CD14-positive monocyte (primary cell): ENCODE measurements at regions not wholly inside any gene's neighbourhood (a gene's known extent, or its start where the extent isn't known, plus 50 kb on each side); places are given as distances from the start of the nearest gene placed in this dataset.

Experiments used
- DNase-seq, 3 donors: peaks; one replicate each; pipeline ENCODE4 v3.0.0-alpha.2; 2011 to 2022
- H2AFZ ChIP-seq: 2 replicates; pipeline ENCODE4 v1.6.0; 2012; ENCODE audit warnings: mild to moderate bottlenecking, low read depth, low read length, inconsistent platforms; ENCODE audit not compliant: insufficient read depth, poor library complexity, severe bottlenecking
- H3K27ac ChIP-seq, 2 donors: 1 replicate in 1 of 2; 2 replicates in 1 of 2; pipeline ENCODE4 v1.5.1; 2012 to 2013; ENCODE audit warnings: low read length in 2 of 2, control low read depth in 1 of 2, inconsistent platforms in 1 of 2, low read depth in 1 of 2, mild to moderate bottlenecking in 1 of 2
- H3K27me3 ChIP-seq, 2 donors: one replicate each; pipeline versions ENCODE4 v1.6.0 to v1.6.1; 2011 to 2013; ENCODE audit warnings: low read length in 2 of 2; ENCODE audit not compliant: control insufficient read depth in 2 of 2, insufficient read depth in 2 of 2
- H3K36me3 ChIP-seq, 2 donors: replicated peaks in 1 of 2; 1 replicate in 1 of 2; 2 replicates in 1 of 2; pipeline versions ENCODE4 v1.5.1 to v1.6.1; 2012 to 2013; ENCODE audit warnings: low read length in 2 of 2, control low read depth in 1 of 2, inconsistent platforms in 1 of 2, mild to moderate bottlenecking in 1 of 2; ENCODE audit not compliant: insufficient read depth in 2 of 2, control insufficient read depth in 1 of 2
- H3K4me1 ChIP-seq, 2 donors: 1 replicate in 1 of 2; 2 replicates in 1 of 2; pipeline versions ENCODE4 v1.5.1 to v1.6.1; 2012 to 2013; ENCODE audit warnings: low read length in 2 of 2, control low read depth in 1 of 2, inconsistent platforms in 1 of 2, mild to moderate bottlenecking in 1 of 2, moderate library complexity in 1 of 2; ENCODE audit not compliant: insufficient read depth in 2 of 2, control insufficient read depth in 1 of 2
- H3K4me2 ChIP-seq: replicated peaks from 2 replicates; pipeline ENCODE3; 2012; ENCODE audit warnings: low read length, moderate library complexity, mild to moderate bottlenecking; ENCODE audit not compliant: poor library complexity, severe bottlenecking; ENCODE audit errors: extremely low read depth
- H3K4me3 ChIP-seq, 3 experiments: fragments of 200-600 bp in 1 of 3; sonication (generic) in 1 of 3; replicated peaks in 1 of 3; 1 replicate in 2 of 3; 2 replicates in 1 of 3; pipeline ENCODE4 v1.5.1; 2011 to 2013; ENCODE audit warnings: low read length in 3 of 3, mild to moderate bottlenecking in 3 of 3, control low read depth in 2 of 3, low read depth in 2 of 3, inconsistent platforms in 1 of 3, moderate library complexity in 1 of 3
- H3K79me2 ChIP-seq: 2 replicates; pipeline ENCODE4 v1.6.0; 2012; ENCODE audit warnings: mild to moderate bottlenecking, control low read depth, inconsistent platforms, low read length, moderate library complexity; ENCODE audit not compliant: insufficient read depth
- H3K9ac ChIP-seq: 2 replicates; pipeline ENCODE4 v1.6.0; 2017; ENCODE audit warnings: low read length, mild to moderate bottlenecking; ENCODE audit not compliant: insufficient read depth, poor library complexity, severe bottlenecking
- H3K9me3 ChIP-seq, 2 donors: replicated peaks in 1 of 2; 1 replicate in 1 of 2; 2 replicates in 1 of 2; pipeline versions ENCODE4 v1.5.1 to v1.6.1; 2012 to 2013; ENCODE audit warnings: low read length in 2 of 2, control low read depth in 1 of 2; ENCODE audit not compliant: control insufficient read depth in 1 of 2, insufficient read depth in 1 of 2
- H4K20me1 ChIP-seq: 2 replicates; pipeline ENCODE4 v1.6.0; 2012; ENCODE audit warnings: mild to moderate bottlenecking, low read length, control low read depth, moderate library complexity; ENCODE audit not compliant: insufficient read depth
- H3K27ac Mint-ChIP-seq, 7 donors: one replicate each; pipeline ENCODE4 v1.8.0; 2020; ENCODE audit warnings: mild to moderate bottlenecking in 7 of 7, mixed read lengths in 7 of 7, moderate library complexity in 6 of 7, inconsistent platforms in 2 of 7
- H3K27me3 Mint-ChIP-seq, 3 donors: one replicate each; pipeline ENCODE4 v1.8.0; 2021 to 2022; ENCODE audit warnings: low read depth in 3 of 3, mild to moderate bottlenecking in 3 of 3, mixed read lengths in 3 of 3, moderate library complexity in 3 of 3, inconsistent platforms in 1 of 3
- H3K36me3 Mint-ChIP-seq, 2 donors: one replicate each; pipeline ENCODE4 v1.8.0; 2020; ENCODE audit warnings: mixed read lengths in 2 of 2, inconsistent platforms in 1 of 2, mild to moderate bottlenecking in 1 of 2
- H3K4me1 Mint-ChIP-seq: one replicate; pipeline ENCODE4 v1.8.0; 2020; ENCODE audit warnings: mild to moderate bottlenecking, mixed read lengths
- H3K4me3 Mint-ChIP-seq, 2 donors: one replicate each; pipeline ENCODE4 v1.8.0; 2020; ENCODE audit warnings: mild to moderate bottlenecking in 2 of 2, mixed read lengths in 2 of 2, moderate library complexity in 1 of 2
- H3K9me3 Mint-ChIP-seq, 7 donors: one replicate each; pipeline ENCODE4 v1.8.0; 2020 to 2022; ENCODE audit warnings: mixed read lengths in 7 of 7, mild to moderate bottlenecking in 6 of 7, moderate library complexity in 6 of 7, inconsistent platforms in 2 of 7
- WGBS: methylation state at CpG from one replicate; pipeline ENCODE4 v1.1.5; 2013; ENCODE audit warnings: missing lambda C conversion rate; ENCODE audit not compliant: insufficient coverage; 5-methylcytosine and 5-hydroxymethylcytosine counted together
- intact Hi-C, 2 donors: fragments of 100-400 bp; cut with micrococcal nuclease; formaldehyde crosslinking; loops; one replicate each; pipeline versions ENCODE4 v1.15.0 to v1.15.1; 2023
- TF ChIP-seq, protein P1 (sequence below): fragments of 200-600 bp; IDR thresholded peaks from one replicate; pipeline ENCODE4 v1.8.0; 2022; ENCODE audit warnings: antibody characterized with exemption, mild to moderate bottlenecking

DNA sequence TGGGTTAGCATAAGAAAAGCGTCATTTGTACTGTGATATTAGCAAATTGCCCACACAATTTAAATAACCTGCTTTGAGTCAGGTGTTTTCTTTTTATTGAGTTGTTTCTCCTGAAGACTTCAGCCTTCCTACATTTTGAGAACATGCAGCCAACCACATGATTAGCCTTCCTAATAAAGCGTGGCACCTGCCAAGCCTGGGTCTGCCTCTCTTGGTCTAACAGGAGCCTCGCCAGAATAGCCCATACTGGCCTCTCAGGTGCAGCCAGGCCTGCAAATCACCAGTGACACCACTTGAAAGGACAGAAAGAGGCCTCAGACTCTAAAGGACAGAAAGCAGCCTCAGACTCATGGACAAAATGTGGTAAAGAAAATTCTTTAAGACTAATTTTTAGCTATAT lies 653.8 kb downstream of the BCL11A start:
- no peaks in the 10 kb centered on the region for H3K36me3 ChIP-seq
- H3K4me1 Mint-ChIP-seq: peaks cover 3% of the 10 kb centered on the region
- no peaks in the 10 kb centered on the region for H3K27me3 Mint-ChIP-seq
- H3K9me3 Mint-ChIP-seq: peaks cover 0 to 2% (median 0%) of the 10 kb centered on the region in 7 donors
- 90% methylated on average over 2 of the region's 3 CpGs for WGBS
- H3K4me2 ChIP-seq: no peak overlapping the region
- H3K9me3 ChIP-seq: no peaks in the 10 kb centered on the region
- no peak overlapping the region for H3K9ac ChIP-seq
- no peaks in the 10 kb centered on the region for H3K79me2 ChIP-seq
- DNase-seq: no peak
- H3K4me3 Mint-ChIP-seq: no peak overlapping the region
- H3K27me3 ChIP-seq: no peaks in the 10 kb centered on the region
- TF ChIP-seq, protein P1, sequence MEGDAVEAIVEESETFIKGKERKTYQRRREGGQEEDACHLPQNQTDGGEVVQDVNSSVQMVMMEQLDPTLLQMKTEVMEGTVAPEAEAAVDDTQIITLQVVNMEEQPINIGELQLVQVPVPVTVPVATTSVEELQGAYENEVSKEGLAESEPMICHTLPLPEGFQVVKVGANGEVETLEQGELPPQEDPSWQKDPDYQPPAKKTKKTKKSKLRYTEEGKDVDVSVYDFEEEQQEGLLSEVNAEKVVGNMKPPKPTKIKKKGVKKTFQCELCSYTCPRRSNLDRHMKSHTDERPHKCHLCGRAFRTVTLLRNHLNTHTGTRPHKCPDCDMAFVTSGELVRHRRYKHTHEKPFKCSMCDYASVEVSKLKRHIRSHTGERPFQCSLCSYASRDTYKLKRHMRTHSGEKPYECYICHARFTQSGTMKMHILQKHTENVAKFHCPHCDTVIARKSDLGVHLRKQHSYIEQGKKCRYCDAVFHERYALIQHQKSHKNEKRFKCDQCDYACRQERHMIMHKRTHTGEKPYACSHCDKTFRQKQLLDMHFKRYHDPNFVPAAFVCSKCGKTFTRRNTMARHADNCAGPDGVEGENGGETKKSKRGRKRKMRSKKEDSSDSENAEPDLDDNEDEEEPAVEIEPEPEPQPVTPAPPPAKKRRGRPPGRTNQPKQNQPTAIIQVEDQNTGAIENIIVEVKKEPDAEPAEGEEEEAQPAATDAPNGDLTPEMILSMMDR: no peak
- no peaks in the 10 kb centered on the region for H4K20me1 ChIP-seq
- intact Hi-C loops: no loop called here
- H3K4me3 ChIP-seq: no peak overlapping the region
- no peak overlapping the region for H2AFZ ChIP-seq
- no peaks in the 10 kb centered on the region for H3K4me1 ChIP-seq
- H3K27ac Mint-ChIP-seq: no peak overlapping the region
- no peaks in the 10 kb centered on the region for H3K36me3 Mint-ChIP-seq
- H3K27ac ChIP-seq: no peak overlapping the region

DNA sequence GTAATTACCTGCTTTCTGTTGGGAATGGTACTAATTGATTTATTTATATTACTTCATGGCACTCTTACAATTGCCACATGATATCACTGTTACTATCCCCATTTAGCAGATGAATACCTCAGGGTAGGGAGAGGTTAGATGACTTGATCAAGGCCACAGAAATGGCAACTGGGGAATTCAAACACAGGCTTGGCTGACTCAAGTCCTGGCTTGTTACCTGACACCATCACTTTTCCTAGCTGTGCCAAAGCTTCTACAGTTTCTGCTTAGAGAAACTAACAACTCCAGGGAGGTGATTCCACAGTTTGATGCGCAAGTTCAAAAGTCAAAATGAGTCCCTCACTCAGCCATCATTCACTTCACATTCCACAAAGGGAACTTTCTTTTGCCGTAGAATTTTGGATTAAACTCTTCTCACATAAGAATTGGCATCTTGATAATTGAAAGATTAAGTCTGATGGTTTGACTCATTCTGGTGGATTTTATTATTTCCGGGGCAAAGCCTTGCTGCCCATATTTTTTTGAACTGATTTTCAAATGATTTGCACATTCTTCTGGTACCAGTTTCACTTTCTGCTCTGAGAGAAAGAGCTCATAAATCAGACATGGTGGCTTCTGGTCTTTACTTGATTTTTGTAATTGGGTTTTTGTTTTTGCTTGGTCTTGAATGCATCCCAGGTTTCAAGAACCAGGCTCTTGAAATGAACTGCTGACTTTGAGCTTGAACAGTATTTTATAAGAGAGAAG lies 656.8 kb downstream of the BCL11A start:
- no peaks in the 10 kb centered on the region for H3K27me3 ChIP-seq
- H3K4me3 Mint-ChIP-seq: no peak overlapping the region
- H3K79me2 ChIP-seq: no peaks in the 10 kb centered on the region
- no peaks in the 10 kb centered on the region for H3K36me3 ChIP-seq
- H3K27me3 Mint-ChIP-seq: no peaks in the 10 kb centered on the region
- no peaks in the 10 kb centered on the region for H4K20me1 ChIP-seq
- H3K4me1 ChIP-seq: no peaks in the 10 kb centered on the region
- H3K4me1 Mint-ChIP-seq: peaks cover 3% of the 10 kb centered on the region
- H3K36me3 Mint-ChIP-seq: no peaks in the 10 kb centered on the region
- intact Hi-C loops: no loop called here
- 64% methylated on average over 2 of the region's 3 CpGs for WGBS
- H3K27ac ChIP-seq: no peak overlapping the region
- H3K4me3 ChIP-seq: no peak overlapping the region
- TF ChIP-seq, protein P1: no peak
- H3K9me3 Mint-ChIP-seq: peaks cover 0 to 5% (median 2%) of the 10 kb centered on the region in 7 donors
- DNase-seq: no peak
- H3K9ac ChIP-seq: no peak overlapping the region
- no peak overlapping the region for H3K27ac Mint-ChIP-seq
- no peak overlapping the region for H2AFZ ChIP-seq
- H3K4me2 ChIP-seq: no peak overlapping the region
- no peaks in the 10 kb centered on the region for H3K9me3 ChIP-seq
